ENCODE measurements at regions not wholly inside any gene's neighbourhood (a gene's known extent, or its start where the extent isn't known, plus 50 kb on each side); places are given as distances from the start of the nearest gene placed in this dataset.
"Not testable (repeated sequence)": the region's sequence is repeated elsewhere in the genome, so short reads cannot be mapped to it uniquely, and the experiment has no call there.

DNA sequence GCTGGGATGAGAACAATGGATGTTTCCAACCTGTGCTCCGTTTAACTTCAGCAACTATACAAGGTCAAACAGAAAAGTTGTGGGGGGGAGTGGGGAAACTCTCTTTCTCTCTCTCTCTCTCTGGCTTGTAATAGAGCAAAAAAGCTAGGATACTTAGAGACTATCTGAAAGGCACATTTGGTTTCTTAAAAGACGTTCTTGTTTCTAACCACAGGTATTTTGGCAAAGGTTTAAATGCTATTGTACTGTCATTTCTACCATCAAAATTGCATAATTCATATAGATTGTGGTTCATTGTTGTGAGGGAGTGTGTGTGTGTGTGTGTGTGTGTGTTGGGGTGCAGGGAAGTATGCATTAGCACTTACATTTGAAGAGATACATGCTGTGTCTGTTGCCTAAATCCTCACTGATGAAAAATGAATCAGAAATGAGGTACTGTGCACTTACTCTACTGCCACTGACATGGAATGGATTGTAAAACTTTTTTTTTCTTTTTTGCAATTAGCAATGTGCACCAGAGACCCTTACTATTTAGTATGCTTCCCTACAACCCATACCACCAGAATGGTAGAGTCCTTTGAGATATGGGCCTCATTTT, 841.0 kb upstream of the PIK3C3 start:
- DNase-seq, result no peak

DNA sequence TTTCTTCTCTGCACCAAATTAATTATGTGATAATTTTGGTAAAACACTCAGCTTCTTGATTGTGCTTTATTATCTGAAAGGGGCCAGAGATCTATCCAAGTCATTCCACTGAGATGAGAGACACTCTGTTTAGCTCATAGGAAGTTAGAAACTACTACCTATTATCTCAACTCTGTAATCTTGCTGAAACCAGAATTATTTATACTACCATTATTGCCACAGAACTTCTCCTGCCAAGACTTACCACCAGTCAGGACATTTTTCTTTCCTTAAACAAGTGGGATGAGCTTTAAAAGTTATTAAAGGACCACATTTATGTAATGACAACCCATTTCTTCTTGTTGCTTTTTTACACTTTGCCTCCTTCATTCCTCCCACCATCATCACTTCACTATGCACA, 855.6 kb upstream of the PIK3C3 start:
- no peak for DNase-seq

DNA sequence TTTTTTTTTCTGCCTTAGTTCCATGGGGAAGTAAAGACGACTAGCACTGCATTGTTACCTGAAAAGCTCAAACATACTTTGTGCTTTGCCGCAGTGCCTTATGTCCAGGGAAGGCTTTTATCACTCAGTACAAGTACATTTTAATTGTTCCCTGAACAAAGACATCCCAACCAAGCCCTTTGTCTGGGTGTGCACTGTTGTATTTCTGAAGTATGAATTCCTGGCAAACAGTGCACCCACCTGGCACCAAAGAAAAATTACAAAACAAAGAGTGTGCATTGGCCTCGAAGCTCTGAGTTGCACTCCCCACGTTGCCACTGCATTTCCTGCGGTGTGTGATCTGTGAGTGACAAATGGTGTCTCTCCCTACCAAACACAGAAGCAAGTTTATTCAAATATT, 858.5 kb upstream of the PIK3C3 start:
- DNase-seq, result no peak

DNA sequence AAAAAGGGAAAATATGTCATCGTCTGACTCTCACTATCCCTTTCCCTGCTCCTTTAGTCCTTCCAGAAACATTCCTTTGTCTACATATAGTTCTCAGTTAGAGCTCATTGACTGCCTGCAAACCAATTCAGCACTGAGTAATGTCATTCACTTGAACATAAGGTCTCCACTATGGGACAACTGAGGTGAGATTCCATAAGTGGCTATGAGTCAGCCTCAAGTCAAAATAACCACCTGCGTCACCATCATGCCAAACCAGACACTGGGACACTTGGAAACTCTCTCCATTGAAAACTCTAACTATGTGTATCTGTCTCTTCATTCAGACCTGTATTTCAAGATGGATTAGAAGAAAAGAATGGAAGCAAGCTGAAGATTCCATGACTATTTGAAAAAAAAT, 878.0 kb upstream of the PIK3C3 start:
- no peak for DNase-seq

DNA sequence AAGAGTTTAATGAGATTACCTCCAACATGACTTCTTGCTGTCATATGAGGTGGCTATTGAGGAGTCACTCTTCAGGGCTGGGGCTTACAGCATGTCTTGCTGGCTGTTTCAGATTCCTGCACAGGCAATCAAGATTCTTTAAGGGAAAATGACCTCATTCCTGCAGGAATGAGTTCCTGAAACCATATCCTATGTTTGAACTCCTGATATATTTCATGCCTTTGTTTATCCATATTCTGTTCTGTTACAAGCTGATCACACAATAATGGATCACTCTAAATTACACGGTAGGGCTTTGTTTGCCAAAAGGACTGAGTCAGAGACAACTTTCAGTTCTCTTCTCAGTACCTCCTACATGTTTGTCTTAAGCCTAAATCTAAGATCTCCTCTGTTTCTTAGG, 879.8 kb upstream of the PIK3C3 start:
- no peak for DNase-seq

DNA sequence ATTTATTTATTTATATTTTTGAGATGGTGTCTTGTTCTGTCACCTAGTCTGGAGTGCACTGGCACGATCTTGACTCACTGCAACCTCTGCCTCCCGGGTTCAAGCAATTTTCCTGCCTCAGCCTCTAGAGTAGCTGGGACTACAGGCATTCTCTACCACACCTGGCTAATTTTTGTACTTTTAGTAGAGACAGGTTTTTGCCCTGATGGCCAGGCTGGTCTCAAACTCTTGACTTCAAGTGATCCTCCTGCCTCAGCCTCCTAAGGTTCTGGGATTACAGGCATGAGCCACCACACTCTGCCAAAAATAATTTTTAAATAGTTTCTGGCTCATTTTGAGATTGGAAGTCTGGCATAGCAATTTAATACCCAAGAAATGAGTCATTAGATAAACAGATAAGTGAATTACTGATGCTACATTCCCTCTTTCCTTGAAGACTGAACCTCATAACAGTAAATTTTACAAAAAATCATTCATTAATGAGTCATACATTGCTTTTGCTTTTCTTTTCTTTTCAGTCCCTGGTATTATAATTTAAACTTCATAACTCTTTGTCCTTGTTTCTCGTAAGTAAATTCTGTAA, 881.6 kb upstream of the PIK3C3 start:
- no peak for DNase-seq

DNA sequence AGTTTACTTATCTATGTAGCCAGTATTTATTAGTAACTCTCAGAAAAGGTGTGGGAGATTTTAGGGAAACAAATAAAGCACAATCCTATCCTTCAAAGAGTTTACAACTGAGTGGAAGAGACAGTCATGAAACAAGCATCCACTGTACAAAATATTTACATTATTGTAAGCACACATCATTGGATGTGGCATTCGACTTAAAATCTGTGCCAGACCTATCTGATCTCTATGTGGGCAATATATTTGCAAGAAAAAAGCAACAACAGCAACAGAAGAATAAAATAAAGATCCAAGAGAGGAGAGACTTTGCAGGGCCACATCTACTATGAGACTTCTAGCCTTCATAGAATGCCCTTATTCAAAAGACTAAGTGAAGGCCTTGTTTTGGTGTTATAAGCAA, 882.1 kb upstream of the PIK3C3 start:
- no peak for DNase-seq

DNA sequence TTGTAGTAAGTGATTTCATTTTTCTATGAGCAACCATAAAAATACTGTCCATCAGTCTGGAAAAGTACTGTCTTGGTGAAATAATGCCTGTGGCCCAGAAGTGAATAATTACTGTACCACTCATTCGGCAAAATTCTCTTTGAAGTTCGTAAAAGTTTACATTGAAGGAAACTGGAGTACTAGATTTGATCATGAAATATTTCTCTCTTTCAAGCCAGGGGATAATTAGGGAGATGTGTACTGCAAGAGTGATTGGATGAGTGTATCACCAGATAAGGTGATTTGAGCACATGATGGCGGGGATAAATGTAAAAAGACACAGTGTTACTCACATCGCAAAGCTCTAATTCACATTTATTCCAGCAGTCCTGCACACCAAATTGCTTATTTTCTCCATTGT, 883.2 kb upstream of the PIK3C3 start:
- no peak for DNase-seq

DNA sequence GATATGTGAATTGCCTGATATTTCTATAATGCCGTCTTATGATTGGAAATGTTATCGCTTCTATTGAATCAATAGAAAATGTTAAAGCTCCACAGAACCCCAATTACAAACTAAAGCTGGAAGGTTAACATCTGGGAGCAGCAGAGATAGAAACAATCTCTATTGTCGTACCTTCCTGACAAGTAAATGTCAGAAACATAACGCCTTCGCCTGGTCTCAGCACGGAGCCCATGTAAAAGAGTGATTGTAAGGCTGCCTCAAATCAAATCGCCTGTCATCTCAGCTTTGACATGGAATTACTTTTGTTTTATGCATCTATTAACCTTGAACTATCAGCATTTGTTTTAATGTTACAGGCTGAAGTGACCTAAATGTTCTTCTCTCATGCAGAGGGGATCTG, 885.9 kb upstream of the PIK3C3 start:
- DNase-seq, result no peak

DNA sequence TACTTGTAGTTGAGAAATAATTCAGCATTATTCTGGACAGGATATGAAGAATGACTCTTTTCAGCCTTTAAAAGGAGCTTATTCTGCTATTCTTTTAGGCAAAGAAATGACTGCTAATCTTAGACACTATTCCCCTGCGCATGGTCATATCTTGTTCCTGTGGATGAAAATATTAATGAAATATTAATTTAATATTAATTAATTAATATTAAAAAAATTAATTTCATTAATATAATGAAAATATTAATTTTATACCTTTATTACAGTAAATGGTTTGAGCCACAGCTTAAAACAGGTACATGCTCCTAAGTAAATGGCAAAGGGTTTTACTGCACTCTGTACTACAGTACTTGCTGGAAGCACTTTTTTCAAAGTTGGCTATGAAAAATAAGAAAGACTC, 890.1 kb upstream of the PIK3C3 start:
- no peak for DNase-seq

DNA sequence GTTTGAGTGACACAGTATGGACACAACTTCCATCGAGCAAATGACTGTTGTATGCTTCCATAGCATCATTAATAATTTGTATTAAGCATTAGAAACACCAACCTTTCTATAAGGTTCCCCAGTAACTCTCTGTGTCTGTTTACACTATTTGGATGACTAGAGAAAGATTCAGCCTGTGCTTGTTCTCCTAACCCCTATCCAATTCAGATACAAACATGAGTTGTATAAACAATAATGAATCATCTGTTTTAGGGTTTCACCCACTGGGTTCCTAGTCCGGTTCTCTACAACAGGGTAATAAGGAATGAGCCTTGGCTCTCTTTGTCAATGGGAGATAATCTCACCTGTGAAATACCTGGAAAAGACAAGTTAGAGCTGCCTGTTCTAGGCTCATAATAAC, 894.1 kb upstream of the PIK3C3 start:
- no peak for DNase-seq

DNA sequence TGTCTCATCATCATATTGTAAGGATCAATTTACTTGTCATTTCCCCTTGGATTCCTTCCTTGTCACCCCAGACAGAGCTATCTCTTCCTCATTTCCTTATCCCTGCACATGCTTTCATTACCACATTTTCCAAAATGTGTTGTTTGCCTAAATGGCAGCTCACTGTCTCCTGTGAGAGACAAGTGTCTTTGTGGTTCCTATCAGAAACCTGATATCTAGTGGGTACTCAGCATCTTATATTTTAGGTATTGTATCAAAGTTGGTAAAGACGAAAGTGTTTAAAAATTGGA, 896.0 kb upstream of the PIK3C3 start:
- no peak for DNase-seq

DNA sequence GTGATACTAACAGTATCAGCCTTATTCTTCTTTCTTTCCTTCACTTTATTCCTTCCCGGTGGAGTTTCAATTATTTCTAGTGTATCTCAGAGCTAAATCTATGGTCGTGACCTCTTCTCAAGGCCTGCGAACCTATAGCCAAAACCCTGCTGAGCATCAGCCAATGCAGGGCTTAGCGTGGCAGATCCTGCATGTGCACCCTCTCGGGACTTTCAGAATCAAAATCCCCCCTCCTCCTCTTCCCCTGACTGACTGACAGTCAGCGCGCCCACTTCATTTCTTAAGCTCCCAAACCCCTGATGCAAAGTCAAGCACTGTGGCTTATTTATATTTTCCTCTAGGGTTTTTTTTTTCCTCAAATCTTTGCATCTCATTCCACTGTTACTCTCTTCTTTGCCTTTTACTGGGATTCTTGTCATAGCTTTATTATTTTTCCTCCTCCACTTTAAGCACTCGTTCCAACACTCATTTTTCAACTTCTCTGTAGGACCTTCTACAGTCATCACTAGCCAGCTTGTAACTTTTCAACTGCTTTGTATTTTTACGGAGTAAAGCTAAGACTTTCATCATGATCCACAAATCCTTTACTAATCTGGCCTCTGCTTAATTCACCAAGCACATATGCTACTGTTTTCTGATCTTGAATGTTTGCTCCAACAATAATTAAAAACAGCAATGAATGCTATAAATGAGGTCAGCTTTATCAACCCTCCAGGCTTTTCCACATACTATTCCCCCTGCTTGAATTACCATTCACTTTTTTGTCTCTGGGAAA, 896.5 kb upstream of the PIK3C3 start:
- no peak for DNase-seq

DNA sequence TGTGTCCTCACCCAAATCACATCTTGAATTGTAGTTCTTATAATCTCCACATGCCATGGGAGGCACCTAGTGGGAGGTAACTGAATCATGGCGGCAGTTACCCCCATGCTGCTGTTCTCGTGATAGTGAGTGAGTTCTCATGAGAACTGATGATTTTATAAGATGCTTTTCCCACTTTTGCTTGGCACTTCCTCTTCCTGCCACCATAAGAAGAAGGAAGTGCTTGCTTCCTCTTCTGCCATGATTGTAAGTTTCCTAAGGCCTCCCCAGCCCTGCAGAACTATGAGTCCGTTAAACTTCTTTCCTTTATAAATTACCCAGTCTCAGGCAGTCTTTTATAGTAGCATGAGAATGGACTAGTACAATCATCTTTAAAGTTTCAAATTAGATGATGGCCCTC, 902.4 kb upstream of the PIK3C3 start:
- no peak for DNase-seq

DNA sequence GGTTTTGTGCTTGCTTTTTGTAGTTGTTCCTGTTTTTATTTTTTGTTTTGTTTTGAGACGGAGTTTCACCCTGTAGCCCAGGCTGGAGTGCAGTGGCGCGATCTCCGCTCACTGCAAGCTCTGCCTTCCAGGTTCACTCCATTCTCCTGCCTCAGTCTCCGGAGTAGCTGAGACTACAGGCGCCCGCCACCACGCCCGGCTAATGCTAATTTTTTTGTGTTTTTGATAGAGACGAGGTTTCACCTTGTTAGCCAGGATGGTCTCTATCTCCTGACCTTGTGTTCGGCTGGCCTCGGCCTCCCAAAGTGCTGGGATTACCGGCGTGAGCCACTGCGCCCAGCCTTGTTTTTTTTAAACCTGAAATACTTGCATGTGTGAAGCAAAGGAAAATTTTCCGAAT, 908.8 kb upstream of the PIK3C3 start:
- DNase-seq, result not testable (repeated sequence)

DNA sequence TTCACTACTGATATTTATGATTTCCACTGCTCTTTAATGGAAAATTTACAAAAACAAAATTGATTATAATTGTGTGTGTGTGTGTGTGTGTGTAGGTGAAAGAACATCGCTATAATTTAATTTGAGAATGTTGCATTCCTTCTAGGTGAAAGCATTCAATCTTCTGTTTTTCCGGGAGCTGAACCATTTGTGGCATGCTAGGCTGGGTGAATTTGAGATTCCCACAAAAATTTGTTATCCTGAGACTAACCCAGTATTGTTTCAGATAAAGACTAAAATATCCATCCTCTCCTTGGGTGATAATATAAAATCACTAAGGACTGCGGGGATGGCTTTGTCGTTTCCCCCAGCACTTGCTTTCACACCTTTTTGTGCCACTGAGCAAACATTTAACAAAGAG, 911.2 kb upstream of the PIK3C3 start:
- no peak for DNase-seq

DNA sequence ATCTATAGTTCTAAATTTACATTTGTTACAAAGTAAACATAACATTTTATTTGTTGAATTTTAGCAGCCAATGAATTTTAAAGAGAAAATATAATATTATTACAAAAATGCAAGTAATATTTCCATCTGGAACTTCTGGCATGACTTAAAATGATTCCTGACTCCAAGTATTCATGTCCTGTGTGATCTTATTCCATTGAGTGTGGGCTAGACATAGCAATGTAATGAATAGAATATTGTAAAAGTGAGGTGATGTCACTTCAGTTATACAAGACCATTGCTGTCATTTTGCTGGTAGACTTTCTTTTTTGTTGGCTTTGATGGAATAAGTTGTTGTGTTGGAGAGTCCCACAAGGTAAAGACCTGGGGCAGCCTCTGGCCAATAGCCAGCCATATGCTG, 912.2 kb upstream of the PIK3C3 start:
- no peak for DNase-seq

DNA sequence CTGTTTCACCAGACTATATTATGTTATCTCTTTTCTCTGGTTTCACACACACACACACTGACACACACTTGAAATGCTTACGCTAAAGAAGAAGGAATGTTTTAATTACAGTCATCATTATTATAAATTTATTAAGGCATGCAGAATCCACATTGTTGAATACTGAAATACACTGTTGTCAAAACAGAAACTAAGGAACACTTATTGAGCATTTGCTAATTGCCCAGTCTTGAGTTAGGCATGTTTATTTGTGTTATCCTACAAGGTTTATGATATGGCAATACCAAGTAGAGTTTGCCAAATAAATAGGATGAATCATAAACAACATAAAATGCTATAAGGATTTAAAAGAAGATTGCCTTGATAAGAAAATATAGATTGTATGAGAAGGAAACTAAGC, 917.0 kb upstream of the PIK3C3 start:
- DNase-seq, result no peak

DNA sequence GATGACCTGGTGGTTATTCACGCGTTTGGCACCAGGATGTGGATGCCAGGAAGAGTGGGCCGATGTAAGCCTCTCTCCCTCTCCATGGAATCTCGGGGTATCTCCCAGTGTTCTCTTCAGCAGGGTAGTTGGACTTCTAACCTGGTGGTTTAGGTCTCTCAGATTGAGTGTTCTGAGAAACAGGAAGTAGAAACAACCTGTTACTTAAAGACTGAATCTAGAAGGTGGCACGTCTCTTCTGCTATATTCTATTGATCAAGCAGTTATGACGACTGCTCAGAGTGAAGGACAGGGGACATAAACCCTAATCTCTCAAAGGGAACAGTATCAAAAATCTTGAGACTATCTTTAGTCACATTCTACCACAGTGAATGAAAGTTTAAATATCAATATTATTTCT, 918.7 kb upstream of the PIK3C3 start:
- no peak for DNase-seq

DNA sequence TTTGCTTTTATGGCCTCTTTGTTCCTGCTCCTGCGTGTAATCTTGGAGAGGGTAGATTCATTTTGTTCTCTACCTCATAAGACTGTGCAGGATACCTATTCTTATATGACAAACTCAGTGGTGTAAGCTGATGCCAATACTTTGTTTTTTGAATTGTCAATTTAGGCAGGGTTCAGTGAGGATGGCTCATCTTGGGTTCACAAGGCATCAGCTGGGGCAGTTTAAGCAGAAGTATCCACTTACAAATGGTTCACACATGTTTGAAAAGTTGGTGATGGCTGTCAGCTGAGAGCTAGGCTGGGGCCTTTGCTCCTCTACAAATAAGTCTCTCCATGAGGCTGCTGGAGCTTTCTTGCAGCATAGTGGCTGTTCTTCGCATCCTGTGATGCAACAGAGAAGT, 920.6 kb upstream of the PIK3C3 start:
- no peak for DNase-seq

DNA sequence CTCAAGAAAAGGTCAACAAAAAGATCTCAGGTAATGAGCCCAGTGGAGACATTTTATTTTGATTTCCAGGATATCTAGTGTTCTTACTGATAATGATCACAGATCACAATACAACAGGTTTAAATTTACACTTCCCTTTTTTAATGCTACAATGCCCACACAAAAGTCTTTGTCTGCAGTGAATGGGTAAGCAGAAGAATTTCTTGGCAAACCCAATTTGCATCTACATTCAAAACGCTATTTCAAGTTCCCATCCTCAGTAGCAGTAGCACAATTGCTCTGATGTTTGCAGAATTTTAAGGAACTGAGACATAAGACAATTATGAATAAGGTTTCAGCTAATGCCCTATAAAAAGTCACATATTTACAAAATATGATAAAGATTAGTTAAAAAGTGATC, 929.4 kb upstream of the PIK3C3 start:
- no peak for DNase-seq

DNA sequence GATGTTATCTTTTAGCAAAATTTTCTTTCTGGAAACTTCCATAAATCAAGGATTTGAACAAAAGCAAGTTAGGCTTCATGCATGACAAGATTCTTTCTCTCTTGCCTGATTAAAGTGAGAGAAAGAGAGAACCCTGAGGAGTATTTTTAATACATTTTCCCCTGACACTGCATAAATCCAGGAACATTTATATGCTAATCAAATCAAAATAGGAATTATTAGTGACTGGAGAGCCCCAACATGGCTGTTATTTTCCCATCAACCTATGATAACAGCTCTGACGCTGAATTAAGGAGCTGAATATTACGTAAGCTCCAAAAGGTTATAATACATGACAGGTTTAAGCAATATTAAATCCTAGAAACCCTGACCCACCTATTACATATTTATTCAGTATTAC, 930.2 kb upstream of the PIK3C3 start:
- DNase-seq, result no peak

DNA sequence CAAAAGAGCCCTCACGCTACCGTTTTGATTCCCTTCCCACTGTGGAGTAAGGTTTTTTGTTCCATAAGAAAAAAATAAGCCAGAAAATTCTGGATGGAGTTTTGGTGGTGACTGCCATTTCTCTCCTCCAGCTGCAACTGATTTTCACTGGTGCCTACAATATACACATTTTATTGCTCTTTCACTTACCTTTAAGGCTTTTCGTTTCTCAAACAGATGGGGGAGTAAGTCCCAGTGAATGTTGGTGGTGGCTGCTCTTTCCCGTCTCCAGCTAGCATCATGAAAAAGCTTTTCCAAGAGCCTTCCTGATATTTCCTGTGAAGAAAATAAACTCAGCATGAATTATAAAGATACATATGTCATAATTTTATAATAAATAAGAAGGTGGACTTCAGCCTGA, 932.5 kb upstream of the PIK3C3 start:
- no peak for DNase-seq

DNA sequence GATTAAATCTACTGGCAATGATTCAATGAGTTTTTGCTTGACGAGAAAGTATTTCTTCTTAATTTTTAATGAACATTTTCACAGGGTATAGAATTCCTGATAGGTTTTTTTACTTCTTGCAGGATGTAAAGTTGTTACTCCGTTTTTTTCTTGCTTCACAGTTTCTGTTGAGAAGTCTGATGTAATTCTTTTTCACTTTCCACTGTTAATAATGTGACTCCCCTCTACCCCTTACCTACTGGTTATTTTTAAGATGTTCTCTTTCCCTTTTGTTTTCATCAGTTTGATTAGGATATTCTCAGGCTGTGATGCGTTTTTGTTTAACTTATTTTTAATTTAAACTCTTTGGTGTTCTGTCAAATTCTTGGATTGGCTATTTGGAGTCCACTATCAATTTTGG, 933.9 kb upstream of the PIK3C3 start:
- DNase-seq, result no peak

DNA sequence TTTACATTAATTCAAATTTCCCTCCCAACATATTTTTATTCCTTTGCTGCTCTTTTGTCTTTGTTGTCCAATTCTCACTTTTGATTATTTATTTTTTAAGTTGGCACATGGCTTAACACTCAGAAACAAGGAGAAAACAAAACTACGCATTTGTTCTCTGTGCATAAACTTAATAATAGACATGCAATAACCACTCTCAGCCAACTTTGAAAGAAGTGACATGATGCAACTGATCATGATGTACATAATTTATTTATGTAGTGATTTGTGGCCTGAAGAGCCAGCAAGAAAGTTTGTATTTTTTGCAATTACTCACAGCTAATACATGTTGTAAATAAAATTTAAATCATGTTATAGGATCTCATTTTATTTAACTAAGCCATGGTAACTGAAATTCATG, 942.8 kb upstream of the PIK3C3 start:
- no peak for DNase-seq

Measured in cerebellar nuclear complex (tissue), 1 donor.